ENCODE measurements at regions not wholly inside any gene's neighbourhood (a gene's known extent, or its start where the extent isn't known, plus 50 kb on each side); places are given as distances from the start of the nearest gene placed in this dataset.
"Not testable (repeated sequence)": the region's sequence is repeated elsewhere in the genome, so short reads cannot be mapped to it uniquely, and the experiment has no call there.

DNA sequence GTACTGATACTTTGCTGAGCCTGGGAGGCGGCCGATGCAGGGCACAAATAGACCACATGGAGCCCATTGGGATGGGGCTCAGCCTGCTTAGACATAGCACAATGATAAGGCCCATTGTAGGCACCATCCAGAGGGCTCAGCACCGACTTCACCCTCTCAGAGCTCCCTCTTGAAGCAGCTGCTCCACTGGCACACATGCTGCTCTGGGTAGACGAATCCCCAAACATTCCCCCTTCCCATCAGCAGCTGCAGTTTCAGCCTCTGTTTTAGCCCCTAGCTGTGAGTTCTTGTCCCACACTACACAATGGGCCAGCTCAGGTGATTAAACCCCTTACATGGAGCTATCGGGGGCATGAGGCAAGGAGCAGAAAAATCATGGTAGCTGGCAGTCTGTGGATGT, 174.1 kb downstream of the RGS9 start:
- no peak for DNase-seq (ENCODE audit: low spot score)
- TF ChIP-seq, protein P1, sequence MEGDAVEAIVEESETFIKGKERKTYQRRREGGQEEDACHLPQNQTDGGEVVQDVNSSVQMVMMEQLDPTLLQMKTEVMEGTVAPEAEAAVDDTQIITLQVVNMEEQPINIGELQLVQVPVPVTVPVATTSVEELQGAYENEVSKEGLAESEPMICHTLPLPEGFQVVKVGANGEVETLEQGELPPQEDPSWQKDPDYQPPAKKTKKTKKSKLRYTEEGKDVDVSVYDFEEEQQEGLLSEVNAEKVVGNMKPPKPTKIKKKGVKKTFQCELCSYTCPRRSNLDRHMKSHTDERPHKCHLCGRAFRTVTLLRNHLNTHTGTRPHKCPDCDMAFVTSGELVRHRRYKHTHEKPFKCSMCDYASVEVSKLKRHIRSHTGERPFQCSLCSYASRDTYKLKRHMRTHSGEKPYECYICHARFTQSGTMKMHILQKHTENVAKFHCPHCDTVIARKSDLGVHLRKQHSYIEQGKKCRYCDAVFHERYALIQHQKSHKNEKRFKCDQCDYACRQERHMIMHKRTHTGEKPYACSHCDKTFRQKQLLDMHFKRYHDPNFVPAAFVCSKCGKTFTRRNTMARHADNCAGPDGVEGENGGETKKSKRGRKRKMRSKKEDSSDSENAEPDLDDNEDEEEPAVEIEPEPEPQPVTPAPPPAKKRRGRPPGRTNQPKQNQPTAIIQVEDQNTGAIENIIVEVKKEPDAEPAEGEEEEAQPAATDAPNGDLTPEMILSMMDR (IDR thresholded peaks at IDR 0.05; ENCODE audit: borderline replicate concordance, control extremely low read depth, extremely low read depth, insufficient read depth, missing control alignments), result no peak
- in situ Hi-C loops (cut with MboI; ENCODE audit: low sequenced_read_pairs, unreplicated experiment), result no loop called here

DNA sequence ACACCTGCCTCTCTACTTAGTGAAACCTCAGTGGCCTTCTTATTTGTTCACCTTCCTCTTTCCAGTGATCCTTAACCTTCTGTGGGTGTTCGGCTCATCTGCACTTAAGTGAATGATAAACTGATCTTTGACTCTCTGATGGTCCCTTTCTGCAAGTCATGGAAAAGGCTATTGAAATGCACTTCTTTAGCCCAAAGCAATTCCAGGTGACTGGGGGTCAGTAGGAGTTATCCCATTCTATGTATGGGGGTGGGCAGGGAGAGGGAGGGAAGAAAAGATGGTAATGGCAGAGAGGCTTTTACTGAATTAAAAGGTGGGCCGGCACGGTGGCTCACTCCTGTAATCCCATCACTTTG, 170.8 kb downstream of the RGS9 start:
- in situ Hi-C loops (cut with MboI; ENCODE audit: low sequenced_read_pairs, unreplicated experiment), result no loop called here
- TF ChIP-seq, protein P1 (IDR thresholded peaks at IDR 0.05; ENCODE audit: borderline replicate concordance, control extremely low read depth, extremely low read depth, insufficient read depth, missing control alignments), result no peak
- DNase-seq (ENCODE audit: low spot score), result no peak

DNA sequence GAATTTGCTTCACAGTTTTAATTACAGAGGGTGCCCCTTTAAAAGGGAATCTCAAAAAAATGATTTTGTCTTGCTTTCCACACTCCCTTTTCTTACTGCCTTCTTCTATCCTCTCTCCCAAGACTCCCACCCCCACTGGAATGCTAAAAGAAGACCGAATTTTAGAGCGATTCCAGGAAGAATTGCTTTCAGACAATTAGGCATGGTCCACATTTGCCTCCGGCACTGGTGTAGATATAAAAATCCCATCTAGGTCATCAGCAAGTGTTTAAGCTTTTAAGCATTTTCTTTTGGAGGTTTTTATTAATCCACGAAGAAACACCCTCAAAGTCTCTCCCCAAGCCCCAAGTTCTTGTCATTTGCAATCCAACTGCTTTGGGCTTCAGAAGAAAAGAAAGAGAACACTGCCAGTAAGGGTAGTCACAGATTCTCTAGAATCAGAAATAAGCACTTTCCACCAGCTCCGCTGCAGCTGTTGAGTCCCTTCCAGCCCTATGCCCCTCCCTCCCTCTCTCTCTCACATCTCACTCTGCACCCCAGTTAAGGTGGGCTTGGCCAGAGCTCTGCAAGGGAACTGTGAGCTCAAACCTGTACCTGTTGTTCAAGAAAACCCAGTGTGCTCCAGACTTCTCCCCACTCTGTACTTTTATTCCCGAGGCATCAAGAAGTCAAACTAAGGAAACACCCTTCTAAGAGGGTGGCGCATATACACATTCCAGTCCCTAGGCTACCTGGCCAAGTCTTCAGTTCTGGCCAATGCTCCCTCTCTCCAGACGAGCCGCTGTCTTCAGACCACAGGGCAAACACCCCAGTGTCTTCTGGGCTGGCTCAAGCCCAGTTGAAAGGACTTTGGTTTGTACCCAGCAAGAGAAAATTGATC, 170.2 kb downstream of the RGS9 start:
- TF ChIP-seq, protein P1 (IDR thresholded peaks at IDR 0.05; ENCODE audit: borderline replicate concordance, control extremely low read depth, extremely low read depth, insufficient read depth, missing control alignments), result no peak
- in situ Hi-C loops (cut with MboI; ENCODE audit: low sequenced_read_pairs, unreplicated experiment), result no loop called here
- no peak for DNase-seq (ENCODE audit: low spot score)

DNA sequence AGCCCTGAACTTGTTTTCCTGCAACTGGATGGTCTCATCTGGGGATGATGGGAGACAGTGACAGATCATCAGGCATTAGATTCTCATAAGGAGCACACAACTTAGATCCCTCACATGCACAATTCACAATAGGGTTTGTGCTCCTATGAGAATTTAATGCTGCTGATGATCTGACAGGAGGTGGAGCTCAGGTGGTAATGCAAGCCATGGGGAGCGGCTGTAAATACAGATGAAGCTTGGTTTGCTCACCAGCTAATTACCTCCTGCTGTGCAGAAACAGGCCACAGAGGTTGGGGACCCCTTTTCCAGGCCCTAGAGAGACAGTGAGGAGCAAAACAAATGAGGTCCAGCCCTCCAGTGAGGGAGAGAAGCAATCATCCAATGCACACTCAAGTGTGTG, 168.6 kb downstream of the RGS9 start:
- in situ Hi-C loops (cut with MboI; ENCODE audit: low sequenced_read_pairs, unreplicated experiment), result no loop called here
- TF ChIP-seq, protein P1 (IDR thresholded peaks at IDR 0.05; ENCODE audit: borderline replicate concordance, control extremely low read depth, extremely low read depth, insufficient read depth, missing control alignments), result no peak
- DNase-seq (ENCODE audit: low spot score), result no peak

DNA sequence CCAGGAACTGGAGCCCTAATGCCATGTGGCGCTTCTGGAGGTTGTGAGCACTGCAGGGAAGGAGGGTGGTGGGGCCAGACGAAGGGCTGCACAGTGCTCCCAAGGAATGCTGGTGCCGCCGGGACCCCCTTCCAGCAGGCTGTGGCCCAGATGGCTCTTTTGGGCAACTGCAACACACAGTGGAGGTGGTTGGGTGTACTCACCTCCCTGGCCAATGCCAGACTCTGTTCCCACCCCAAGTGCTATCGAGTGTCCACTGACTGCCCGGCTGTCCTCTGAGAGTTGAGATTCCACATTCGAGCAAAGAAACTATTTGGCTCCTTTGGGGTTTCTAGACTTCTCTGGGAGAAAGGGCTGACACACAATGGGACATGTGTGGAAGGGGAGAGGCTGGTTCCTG, 167.9 kb downstream of the RGS9 start:
- DNase-seq (ENCODE audit: low spot score), result no peak
- in situ Hi-C loops (cut with MboI; ENCODE audit: low sequenced_read_pairs, unreplicated experiment), result no loop called here
- TF ChIP-seq, protein P1 (IDR thresholded peaks at IDR 0.05; ENCODE audit: borderline replicate concordance, control extremely low read depth, extremely low read depth, insufficient read depth, missing control alignments), result no peak

DNA sequence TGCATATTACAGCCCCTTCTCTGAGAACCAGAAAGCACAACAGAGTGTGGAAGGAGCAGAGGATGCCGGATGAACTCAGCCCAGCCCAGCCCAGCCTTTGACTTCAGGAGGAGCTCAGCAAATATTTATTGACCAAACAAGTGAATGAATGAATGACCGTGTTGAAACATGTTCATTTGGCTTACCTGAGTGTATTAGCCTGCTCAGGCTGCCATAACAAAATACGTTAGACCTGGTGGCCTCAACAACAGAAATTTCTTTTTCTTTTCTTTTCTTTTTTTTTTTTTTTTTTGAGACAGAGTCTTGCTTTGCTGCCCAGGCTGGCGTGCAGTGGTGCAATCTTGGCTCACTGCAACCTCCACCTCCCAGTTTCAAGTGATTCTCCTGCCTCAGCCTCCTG, 164.7 kb downstream of the RGS9 start:
- in situ Hi-C loops (cut with MboI; ENCODE audit: low sequenced_read_pairs, unreplicated experiment); DNase-seq (ENCODE audit: low spot score): not testable (repeated sequence)

DNA sequence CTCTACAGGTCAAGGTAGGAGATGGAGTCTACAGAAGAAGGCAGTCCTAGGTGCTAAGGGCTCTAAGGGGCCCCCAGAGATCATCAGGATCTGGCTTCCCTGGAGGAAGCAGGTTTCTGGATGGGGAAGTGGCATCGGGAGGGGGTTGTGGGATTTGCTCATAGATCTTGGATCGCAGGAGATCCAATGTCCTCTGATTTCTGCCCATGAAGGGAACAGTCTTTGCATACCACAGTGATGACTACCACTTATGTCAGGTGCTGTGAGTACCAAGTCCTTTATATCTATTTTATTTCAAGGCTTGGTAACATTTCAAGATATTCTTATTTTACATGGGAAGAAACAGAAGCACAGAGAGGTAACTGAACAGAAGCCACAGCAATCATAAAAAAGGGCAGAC, 164.0 kb downstream of the RGS9 start:
- in situ Hi-C loops (cut with MboI; ENCODE audit: low sequenced_read_pairs, unreplicated experiment), result no loop called here

More for the DNA sequence above, 164.0 kb downstream of the RGS9 start:
- TF ChIP-seq, protein P1 (IDR thresholded peaks at IDR 0.05; ENCODE audit: borderline replicate concordance, control extremely low read depth, extremely low read depth, insufficient read depth, missing control alignments), result no peak
- no peak for DNase-seq (ENCODE audit: low spot score)

Data from GM13976 (cell line).